Left colon (tissue), 2 donors: ENCODE measurements at regions not wholly inside any gene's neighbourhood (a gene's known extent, or its start where the extent isn't known, plus 50 kb on each side); places are given as distances from the start of the nearest gene placed in this dataset.

Source experiments
- microRNA-seq, 2 donors: library from miRNA; unstranded; fragments of <30 nt; microRNA quantifications; one replicate each; pipeline versions ENCODE4 v1.1.0 to v1.2.0, GENCODE V29; 2020
- donor health status: DM: no; HTN: no; CAD: no.
- donor health status: DM: yes; HTN: yes; CAD: no.

Small RNA genes lying in the stretch of these regions (microRNA-seq; reads per million reads assigned to microRNA genes)
- 0 reads per million in 2 donors for gene MIR1302-4
